GM20000 (cell line): ENCODE measurements at regions not wholly inside any gene's neighbourhood (a gene's known extent, or its start where the extent isn't known, plus 50 kb on each side); places are given as distances from the start of the nearest gene placed in this dataset.
"Not testable (repeated sequence)": the region's sequence is repeated elsewhere in the genome, so short reads cannot be mapped to it uniquely, and the experiment has no call there.

Experiments
- DNase-seq: peaks from one replicate; pipeline ENCODE4 v3.0.0; 2012; ENCODE audit warnings: low spot score
- CTCF ChIP-seq: IDR thresholded peaks from 2 replicates; pipeline ENCODE4 v1.5.1; 2012; ENCODE audit warnings: mild to moderate bottlenecking, control low read depth; ENCODE audit errors: extremely low read depth, missing control alignments

- TF ChIP-seq CTCF = no peak
- DNase-seq = no peak
These were observed 318.4 kb downstream of the KLF12 start for GRCh38 chr13:73815796-73816195.

DNA sequence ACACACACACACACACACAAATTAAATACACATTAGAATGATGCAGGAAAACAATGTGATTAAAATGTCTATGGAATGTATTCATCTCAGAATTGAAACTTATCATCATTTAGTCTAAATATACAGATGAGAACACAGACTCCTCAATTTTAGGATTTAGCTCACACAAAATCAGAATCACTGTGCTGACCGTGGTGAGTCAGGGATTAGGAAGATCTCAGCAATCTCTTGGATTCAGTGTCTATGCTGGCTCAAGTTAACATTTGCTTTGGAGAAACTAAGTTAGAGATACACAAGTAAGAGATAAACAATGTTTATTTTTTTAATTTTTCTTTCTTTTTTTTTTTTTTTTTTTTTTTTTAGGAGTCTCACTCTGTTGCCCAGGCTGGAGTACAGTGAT is 323.6 kb downstream of the KLF12 start:
- DNase-seq = no peak
- no peak for TF ChIP-seq CTCF

GRCh38 chr13:73809561-73809960 is 324.6 kb downstream of the KLF12 start:
- DNase-seq = no peak
- TF ChIP-seq CTCF = no peak

- TF ChIP-seq CTCF = no peak
- DNase-seq = no peak
These were observed 325.9 kb downstream of the KLF12 start for GRCh38 chr13:73808318-73808717.

DNA sequence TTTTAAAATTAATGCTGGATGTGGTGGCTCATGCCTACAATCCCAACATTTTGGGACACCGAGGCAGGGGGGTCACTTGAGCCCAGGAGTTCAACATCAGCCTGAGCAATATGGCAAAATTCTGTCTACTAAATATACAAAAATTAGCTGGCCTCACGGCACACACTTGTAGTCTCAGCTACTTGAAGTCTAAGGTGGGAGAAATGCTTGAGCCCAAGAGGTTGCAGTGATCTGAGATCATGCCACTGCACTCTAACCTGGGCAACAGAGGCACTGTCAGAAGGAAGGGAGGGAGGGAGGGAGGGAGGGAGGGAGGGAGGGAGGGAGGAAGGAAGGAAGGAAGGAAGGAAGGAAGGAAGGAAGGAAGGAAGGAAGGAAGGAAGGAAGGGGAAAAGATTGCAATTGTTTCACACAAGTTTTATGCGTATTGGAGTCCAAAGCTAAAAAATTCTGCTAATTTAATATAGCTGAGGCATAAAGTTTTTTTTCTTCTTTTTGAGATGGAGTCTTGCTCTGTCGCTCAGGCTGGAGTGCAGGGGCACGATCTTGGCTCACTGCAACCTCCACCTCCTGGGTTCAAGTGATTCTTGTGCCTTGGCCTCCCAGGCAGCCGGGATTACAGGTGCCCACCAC is 328.8 kb downstream of the KLF12 start:
- not testable (repeated sequence) for DNase-seq

GRCh38 chr13:73803997-73804396 is 330.2 kb downstream of the KLF12 start:
- DNase-seq = no peak
- TF ChIP-seq CTCF = no peak

- no peak for DNase-seq
- no peak for TF ChIP-seq CTCF
These were observed 334.2 kb downstream of the KLF12 start for GRCh38 chr13:73800011-73800410.

GRCh38 chr13:73794755-73795154 is 339.4 kb downstream of the KLF12 start:
- no peak for TF ChIP-seq CTCF
- DNase-seq = no peak
